Inflammatory macrophage treated with lipopolysaccharide for 4 hours (primary cell): ENCODE measurements at regions not wholly inside any gene's neighbourhood (a gene's known extent, or its start where the extent isn't known, plus 50 kb on each side); places are given as distances from the start of the nearest gene placed in this dataset.
"Not testable (repeated sequence)": the region's sequence is repeated elsewhere in the genome, so short reads cannot be mapped to it uniquely, and the experiment has no call there.

Experiments used
- DNase-seq: peaks from one replicate; pipeline ENCODE4 v3.0.0-alpha.2; 2020

DNA sequence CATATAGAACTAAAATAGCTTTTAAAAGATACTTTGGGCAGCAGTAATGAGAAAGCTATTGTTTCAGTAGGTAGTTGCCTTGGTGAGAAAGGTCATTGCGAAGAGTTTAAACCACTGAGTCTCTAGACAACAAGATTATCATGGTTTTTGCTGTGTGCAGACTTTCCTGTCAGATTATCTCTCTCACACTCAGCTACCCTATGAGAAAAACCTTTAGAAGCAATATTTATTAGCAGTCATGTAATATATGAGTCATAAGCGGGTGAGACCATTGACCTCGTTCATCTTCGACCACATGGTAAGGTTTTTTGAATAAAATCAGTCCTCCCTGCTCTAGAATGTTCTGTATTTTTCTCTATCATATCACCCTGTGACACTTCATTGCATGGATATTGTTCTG, 59.9 kb downstream of the GPR65 start:
- DNase-seq, result no peak

DNA sequence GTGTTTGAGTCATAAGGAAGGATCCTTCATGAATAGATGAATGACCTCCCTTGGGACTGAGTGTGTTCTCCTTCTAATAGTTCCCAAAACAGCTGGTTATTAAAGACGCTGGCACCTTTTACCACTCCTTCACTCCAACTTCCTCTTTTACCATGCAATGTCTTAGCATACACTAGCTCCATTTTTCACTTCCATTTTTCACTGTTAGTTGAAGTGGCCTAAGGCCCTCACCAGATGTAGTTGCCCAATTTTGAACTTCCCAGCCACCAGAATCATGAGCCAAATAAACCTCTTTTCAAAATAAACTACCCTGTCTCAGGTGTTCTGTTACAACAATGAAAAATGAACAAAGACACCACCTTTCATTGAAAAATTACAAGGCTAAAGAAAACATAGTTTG, 64.7 kb downstream of the GPR65 start:
- DNase-seq, result peak; percentile 77

DNA sequence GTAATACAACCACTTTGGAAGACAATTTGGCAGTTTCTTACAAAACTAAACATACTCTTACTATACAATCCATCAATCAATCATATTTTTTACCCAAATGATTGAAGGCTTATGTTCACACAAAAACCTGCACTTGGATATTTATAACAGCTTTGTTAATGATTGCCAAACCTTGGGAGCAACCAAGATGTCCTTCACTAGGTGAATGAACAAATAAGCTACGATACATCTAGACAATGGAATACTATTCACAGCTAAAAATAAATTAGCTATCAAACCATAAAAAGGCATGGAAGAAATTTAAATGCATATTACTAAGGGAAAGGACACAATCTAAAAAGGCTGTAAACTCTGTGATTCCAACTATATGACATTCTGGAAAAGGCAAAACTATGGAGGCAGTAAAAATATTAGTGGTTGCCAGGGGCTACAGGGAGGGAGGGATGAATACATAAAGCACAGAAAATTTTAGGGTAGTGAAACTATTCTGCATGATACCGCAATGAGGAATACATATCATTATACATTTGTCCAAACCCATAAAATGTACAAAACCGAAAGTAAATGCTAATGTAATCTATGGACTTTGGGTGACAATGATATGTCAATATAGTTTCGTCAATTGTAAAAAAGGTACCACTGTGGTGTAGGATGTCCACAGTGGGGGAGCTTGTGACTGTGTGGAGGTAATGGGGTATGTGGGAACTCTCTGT, 70.5 kb downstream of the GPR65 start:
- peak; percentile 60 for DNase-seq

DNA sequence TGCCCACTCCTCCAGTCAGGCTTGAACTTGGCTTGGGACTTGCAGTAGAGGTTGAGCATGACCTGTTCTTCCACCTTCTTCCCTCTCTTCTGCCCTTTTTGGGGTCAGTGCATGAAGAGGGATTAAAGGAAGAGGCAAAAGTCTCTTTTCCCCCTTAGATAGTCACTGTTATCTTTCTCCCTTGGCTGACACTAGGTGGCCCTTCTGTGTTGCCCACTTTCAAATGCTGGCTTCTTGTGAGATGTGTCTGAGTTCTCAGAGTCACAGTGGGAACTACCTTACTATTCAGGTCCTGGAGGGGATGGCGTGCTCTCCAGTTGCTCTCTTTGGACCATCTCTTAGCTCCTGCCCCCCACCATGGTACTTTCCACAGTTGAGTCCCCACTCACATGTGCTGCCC, 73.6 kb downstream of the GPR65 start:
- DNase-seq, result no peak

DNA sequence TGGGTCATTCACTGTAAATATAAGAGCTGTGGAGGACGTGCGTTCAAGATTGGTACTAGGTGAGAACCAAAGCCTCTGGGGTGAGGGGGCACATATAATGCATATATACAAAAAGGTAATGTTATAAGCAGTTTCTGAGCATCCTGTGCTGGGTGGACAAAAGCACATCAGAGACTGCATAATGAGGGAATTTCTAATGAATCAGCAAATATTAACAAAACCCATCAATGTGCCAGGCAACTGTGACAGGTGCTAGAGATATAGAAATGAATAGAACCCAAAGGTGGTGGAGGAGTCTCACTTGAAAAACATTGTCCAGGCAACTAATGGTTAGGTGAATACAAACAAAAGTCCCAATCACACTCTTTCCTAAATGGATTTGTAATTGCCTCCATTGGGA, 74.7 kb downstream of the GPR65 start:
- no peak for DNase-seq

DNA sequence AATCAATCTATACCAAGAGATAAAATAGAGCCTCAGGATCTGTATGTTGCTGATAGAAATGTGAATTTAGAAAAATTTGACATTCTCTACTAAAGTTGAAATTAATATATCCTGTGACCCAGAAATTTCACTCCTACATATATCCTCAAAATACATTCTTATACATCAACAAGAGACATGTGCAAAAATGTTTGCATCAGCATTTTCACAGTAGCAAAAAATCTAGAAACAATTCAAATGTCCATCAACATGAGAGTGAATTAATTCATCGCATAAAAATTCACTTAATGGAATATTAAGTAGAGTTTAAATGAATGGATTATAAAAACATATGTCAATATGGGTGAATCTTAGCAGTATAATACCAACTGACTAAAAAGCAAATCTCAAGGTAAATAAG, 80.8 kb downstream of the GPR65 start:
- DNase-seq, result no peak

DNA sequence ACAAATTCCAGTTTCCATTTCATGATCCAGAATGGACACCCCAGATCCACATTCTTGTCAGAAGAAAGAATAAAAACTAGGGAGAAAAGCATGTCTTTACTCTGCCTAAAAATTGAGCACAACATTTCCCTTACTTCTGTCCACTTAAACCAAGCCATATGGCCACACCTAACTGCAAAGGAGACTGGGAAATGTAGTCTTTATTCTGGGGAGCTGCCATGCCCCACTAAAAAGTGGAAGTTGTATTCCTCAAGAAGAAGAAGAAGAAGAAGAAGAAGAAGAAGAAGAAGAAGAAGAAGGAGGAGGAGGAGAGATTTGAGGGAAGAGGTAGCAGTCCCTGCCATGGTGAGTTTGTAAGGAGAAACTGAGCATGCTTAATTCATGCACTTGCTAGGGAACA, 84.5 kb downstream of the GPR65 start:
- peak; percentile 21 for DNase-seq

DNA sequence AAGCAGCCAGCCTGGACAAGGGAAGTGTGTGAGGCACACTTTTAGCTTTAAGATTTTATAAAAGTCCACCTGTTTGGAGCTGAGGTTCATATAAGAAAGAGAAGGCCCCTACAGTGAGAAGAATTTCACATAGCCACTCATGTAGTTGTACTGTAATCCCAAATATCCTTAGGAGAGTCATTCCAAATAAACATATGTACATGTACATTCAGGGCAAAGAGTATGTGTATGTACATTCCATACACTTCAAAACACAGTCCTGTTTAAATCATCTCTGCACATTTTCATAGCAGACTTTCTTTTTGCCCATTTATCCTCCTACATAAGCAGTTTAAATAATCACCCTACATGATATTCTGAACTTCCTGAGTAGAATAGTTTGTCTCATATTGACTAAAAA, 87.6 kb downstream of the GPR65 start:
- no peak for DNase-seq

DNA sequence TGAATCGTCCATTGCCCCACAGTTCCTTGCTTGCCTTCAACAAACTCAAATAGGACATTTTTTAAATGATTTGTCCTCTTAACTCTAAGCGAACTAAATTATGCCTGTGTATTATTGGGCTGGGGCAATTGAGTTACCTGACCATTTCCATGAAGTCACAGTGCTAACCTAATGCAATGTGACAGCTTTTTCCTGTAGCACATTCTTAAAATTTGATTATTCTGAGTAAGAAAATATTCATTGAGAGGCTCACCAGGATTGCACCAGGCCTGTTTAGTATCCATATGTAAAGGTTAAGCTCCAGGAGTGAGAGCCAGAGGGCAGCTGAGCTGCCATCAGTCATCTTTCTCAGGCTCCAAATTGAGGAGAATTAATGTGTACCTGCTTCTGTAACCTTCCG, 90.9 kb downstream of the GPR65 start:
- no peak for DNase-seq

DNA sequence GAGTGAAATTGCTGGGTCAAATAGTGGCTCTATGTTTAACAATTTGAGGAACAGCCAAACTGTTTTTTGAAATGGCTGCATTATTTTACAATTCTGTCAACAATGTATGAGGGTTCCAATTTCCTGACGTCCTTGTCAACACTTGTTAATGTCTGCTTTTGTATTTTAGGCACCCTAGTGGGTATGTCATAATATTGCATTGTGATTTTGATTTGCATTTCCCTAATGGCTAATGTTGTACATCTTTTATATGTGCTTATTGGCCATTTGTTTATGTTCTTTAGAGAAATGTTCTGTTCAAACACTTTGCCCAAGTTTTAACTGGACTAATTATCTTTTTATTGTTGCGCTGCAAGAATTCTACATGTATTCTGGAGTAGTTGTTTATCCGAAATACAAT, 93.2 kb downstream of the GPR65 start:
- no peak for DNase-seq

DNA sequence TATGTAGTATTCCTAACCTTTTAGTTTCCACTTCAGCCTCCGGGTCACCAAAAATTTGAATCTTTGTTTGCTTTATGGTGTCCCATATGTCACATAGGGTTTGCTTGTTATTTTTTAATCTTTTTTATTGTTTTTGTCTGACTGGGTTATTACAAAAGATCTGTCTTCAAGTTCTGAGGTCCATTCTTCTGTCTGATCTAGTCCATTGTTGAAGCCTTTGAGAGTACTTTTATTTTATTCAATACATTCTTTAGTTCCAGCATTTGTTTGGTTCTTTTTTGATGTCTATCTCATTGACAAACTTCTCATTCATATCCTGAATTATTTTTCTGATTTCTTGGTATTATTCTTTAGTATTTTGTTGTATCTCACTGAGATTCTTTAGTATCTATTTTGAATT, 99.8 kb downstream of the GPR65 start:
- DNase-seq, result no peak

DNA sequence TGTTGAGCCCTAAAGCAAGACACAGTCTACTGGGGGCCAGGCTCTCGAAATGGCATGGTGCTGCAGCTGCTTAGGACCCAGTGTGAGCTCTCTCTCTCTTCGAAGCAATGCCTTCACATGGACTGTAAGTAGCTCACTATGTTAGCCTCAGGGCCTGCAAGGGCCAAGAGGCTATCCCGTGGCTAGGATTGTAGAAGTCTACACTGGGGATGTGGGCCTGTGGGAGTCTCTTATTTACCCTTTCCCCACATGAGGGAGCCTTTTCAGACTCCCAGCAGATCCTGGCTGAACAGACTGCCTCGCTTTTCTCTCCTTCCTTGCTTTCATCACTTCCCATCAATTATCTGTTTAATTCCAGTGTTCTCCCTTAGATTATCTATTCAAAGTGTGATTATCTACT, 101.4 kb downstream of the GPR65 start:
- no peak for DNase-seq

DNA sequence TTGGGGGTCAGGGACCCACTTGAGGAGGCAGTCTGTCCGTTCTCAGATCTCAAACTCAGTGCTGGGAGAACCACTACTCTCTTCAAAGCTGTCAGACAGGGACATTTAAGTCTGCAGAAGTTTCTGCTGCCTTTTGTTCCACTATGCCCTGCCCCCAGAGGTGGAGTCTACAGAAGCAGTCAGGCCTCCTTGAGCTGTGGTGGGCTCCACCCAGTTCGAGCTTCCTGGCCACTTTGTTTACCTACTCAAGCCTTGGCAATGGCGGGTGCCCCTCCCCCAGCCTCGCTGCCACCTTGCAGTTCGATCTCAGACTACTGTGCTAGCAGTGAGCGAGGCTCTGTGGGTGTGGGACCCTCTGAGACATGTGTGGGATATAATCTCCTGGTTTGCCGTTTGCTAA, 122.7 kb downstream of the GPR65 start:
- DNase-seq, result not testable (repeated sequence)

DNA sequence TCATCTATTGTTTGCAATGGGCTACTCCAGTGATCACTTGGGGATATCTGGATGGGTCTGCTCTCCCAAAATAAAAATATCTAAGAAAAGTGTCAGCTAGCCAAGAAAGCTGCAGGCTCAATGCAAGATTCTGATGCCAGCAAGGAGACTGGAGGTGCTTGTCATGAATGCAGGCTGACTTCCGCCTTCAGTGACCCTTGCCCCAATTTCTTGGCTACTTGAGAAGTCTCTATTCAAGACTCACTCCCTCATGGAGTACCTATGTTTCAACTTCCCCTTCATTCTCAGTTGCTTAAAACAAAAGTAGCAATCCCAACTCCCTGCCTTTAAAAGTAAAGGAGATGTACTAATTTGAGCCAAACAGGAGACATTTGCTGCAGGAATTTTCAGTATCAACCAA, 123.9 kb downstream of the GPR65 start:
- peak; percentile 45 for DNase-seq

DNA sequence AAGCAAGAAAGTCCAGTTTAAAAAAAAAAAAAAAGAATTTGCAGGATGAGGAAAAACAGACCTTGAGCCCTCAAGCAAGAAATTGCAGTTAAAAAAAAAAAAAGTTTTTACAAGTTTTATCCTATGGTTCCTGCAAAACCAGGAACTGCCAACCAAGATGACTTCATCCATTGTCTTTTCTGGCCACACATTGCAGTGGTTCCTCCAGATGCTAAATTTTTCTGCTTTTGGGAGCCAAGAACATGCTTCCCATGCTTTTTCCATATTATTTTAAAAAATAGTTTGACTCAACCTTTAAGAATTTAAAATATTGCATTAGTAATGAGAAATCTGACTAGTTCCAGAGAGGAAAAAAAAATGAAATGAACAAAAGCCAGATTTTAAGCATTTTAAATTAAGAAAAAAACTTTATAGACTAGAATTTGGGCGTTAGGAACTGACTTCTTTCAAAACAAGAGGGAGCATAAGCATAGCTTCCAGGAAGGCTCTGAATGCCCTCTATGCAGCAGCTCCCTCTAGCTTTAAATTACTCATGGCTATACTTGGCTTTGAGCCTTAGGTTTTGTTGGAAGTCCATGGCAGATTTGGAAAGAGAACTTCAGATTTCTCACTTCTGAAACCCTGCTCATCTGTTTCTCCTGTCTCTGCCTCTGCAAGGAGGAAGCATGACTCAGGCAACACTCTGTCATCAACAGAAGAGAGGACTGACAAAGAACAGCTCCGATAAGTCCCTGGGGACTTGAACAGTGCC, 124.5 kb downstream of the GPR65 start:
- DNase-seq, result peak; percentile 90

DNA sequence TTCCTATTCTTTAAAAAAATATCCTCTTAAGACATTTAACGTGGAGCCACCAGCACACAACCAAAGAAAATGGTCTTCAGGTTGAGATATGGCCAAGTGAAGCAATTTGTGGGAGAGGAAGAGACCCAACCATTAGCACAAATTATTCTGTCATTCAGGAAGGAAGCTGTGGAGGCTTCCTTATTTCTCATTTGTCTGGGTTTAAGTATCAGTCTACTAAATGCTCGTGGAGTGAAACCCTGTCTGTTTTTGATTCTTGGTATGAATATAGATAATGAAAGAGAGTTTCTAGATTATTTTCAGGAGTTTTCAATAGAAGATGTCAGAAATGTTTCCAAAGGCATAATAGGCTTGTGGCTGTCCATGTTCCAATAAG, 125.1 kb downstream of the GPR65 start:
- DNase-seq, result no peak
